Aorta (tissue), 5 donors: ENCODE measurements at regions not wholly inside any gene's neighbourhood (a gene's known extent, or its start where the extent isn't known, plus 50 kb on each side); places are given as distances from the start of the nearest gene placed in this dataset.

Experiments
- ATAC-seq: fragments of 200-7000 bp; cut with Tn5 transposase; one replicate; pipeline ENCODE4 v1.9.1; 2022; ENCODE audit warnings: moderate library complexity; ENCODE audit not compliant: low FRiP score
- DNase-seq, 2 donors: peaks; one replicate each; pipeline ENCODE4 v3.0.0-alpha.2; 2020
- H3K27ac ChIP-seq, 2 donors: one replicate each; pipeline ENCODE4 v1.5.1; 2013; ENCODE audit warnings: low read length in 2 of 2, mild to moderate bottlenecking in 2 of 2, moderate library complexity in 2 of 2, control low read depth in 1 of 2, inconsistent platforms in 1 of 2, low read depth in 1 of 2
- H3K27me3 ChIP-seq, 2 donors: one replicate each; pipeline ENCODE4 v1.6.1; 2013; ENCODE audit warnings: control low read depth in 1 of 2, low read length in 1 of 2, mild to moderate bottlenecking in 1 of 2, moderate library complexity in 1 of 2; ENCODE audit not compliant: insufficient read depth in 2 of 2, control insufficient read depth in 1 of 2
- H3K36me3 ChIP-seq, 2 donors: one replicate each; pipeline ENCODE4 v1.6.1; 2013; ENCODE audit warnings: control low read depth in 1 of 2, low read length in 1 of 2, mild to moderate bottlenecking in 1 of 2; ENCODE audit not compliant: insufficient read depth in 2 of 2, control insufficient read depth in 1 of 2
- H3K4me1 ChIP-seq, 2 donors: one replicate each; pipeline ENCODE4 v1.6.1; 2013; ENCODE audit warnings: low read length in 2 of 2, control low read depth in 1 of 2, mild to moderate bottlenecking in 1 of 2, moderate library complexity in 1 of 2; ENCODE audit not compliant: insufficient read depth in 2 of 2, control insufficient read depth in 1 of 2
- H3K4me3 ChIP-seq, 2 donors: one replicate each; pipeline ENCODE4 v1.5.1; 2013; ENCODE audit warnings: low read length in 2 of 2, control low read depth in 1 of 2, mild to moderate bottlenecking in 1 of 2
- H3K9me3 ChIP-seq: one replicate; pipeline ENCODE4 v1.6.1; 2013; ENCODE audit warnings: mild to moderate bottlenecking, low read length; ENCODE audit not compliant: control insufficient read depth
- WGBS, 2 donors: extraction: QIAGEN DNeasy Blood & Tissue Kit; methylation state at CpG; one replicate each; pipeline ENCODE4 v1.1.7; 2013; 5-methylcytosine and 5-hydroxymethylcytosine counted together
- intact Hi-C, 2 donors: fragments of 100-400 bp; cut with DNase I; formaldehyde crosslinking; loops; one replicate each; pipeline versions ENCODE4 v1.14.2 to v1.15.0; 2022
- donor health status: healthy with polysubstance abuse.
- donor health status: Bipolar disorder and iron deficiency.
- donor health status: DM: no; HTN: no; CAD: no.
- donor health status: DM: no; HTN: no; CAD: no.
- donor health status: DM: yes; HTN: yes; CAD: no.

DNA sequence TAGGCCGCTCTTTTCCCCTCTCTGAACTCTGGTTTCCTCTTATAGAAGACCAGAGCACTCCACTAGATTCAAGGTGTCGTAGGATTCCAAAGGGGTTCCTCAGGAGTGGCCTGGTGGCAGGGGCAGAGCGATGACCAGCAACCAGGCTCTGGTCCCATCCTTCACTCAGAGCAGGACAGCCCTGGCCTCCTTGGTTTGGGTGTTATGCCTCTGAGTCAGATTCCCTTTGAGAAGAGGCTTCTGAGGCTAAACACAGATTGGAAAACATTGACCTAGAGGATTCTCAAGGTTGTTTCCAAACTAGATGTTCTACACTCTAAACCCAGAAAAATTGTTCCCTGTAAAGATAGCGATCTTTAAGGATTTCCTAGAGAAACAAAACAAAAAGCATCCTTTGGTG, 49.8 kb upstream of the IKBKE start:
- ATAC-seq: no peak
- 87 to 99% methylated on average over 4 of the region's 4 CpGs for WGBS, 2 donors
- intact Hi-C loops: no loop called here

More for the DNA sequence above, 49.8 kb upstream of the IKBKE start:
- Histone ChIP-seq H3K36me3 (peaks cover 0 to 13% of the 10 kb centered on the region in 2 donors), H3K27me3 (no peaks in the 10 kb centered on the region), H3K4me1 (no peaks in the 10 kb centered on the region), H3K4me3 (no peak overlapping the region), H3K9me3 (no peaks in the 10 kb centered on the region), H3K27ac (no peak overlapping the region)
- no peak for DNase-seq
